C1 segment of cervical spinal cord (tissue), 14 donors: ENCODE measurements at regions not wholly inside any gene's neighbourhood (a gene's known extent, or its start where the extent isn't known, plus 50 kb on each side); places are given as distances from the start of the nearest gene placed in this dataset.
A peak's percentile ranks its signal among the peaks of the same experiment; 100 is the strongest.

Experiments
- DNase-seq, 14 donors: peaks; one replicate each; lab custom pipeline; 2025; lab: John Stamatoyannopoulos, UW

DNA sequence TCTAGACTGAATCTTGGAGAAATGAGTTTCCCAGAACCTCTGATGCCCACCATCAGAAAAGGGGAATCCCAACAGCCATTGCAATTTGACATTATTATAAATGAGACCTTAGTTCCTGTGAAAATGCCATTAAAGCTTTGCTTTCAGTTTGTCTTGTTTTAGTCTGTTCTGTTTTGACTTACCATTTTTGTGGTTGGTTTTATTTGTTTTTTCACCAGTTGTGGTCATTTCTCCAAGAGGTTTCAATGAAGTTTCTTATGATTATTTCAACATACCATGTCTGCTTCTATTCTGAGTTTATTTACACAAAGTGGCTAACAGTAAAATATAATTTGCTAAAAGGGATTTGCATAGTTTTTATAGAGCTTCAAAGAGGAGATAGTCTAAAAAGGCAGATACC lies 175.0 kb upstream of the MCTP2 start:
- no peak for DNase-seq

DNA sequence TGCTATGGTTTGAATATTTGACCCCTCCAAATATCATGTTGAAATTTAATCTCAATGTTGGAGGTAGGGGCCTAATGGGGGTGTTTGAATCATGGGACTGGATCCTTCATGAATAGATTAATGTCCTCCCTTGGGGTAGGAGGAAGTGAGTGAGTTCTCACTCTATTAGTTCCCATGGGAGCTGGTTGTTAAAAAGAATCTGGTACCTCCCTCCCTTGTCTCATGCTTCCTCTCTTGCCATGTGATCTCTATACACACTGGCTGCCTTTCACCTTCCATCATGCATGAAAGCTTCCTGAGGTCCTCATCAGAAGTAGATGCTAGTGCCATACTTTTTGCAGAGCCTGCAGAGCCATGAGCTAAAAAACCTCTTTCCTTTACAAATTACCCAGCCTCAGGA lies 177.7 kb upstream of the MCTP2 start:
- DNase-seq = no peak

DNA sequence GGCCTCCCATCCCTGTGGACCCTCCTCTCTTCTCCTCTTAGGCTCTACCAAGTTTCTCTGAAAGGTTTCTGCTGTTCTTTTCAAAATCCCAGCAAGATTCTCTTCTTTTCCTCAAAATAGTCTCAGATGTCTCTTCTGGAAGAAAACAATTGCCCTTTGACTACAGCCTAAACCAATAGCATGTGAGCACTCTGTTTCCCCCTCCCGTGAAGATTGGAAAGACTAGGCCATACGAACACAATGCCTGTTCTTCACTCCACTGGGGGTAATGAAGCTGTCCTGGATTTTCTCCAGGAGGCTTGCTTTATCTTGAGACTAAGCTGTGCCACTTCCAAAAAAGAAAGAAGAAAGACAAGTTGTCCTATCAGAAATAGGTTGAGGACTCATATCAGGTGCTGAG lies 178.7 kb upstream of the MCTP2 start:
- no peak for DNase-seq

DNA sequence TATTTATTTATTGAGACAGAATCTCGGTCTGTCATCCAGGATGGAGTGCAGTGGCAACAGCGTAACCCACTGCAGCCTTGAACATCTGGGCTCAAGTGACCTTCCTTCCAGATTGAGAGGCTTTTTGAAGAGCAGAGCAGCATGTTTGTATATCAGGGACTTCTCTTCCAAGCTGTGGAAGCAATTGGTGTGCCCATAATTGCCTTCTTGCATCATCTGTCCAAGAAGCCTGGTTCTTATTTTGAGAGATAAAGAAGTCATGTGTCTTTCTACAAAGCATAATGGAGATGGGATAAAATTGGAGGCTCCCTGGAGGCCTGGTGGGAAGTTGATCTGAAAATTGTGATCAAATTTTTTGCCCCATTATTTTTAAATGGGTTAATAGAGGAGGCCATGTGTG lies 183.8 kb upstream of the MCTP2 start:
- no peak for DNase-seq

DNA sequence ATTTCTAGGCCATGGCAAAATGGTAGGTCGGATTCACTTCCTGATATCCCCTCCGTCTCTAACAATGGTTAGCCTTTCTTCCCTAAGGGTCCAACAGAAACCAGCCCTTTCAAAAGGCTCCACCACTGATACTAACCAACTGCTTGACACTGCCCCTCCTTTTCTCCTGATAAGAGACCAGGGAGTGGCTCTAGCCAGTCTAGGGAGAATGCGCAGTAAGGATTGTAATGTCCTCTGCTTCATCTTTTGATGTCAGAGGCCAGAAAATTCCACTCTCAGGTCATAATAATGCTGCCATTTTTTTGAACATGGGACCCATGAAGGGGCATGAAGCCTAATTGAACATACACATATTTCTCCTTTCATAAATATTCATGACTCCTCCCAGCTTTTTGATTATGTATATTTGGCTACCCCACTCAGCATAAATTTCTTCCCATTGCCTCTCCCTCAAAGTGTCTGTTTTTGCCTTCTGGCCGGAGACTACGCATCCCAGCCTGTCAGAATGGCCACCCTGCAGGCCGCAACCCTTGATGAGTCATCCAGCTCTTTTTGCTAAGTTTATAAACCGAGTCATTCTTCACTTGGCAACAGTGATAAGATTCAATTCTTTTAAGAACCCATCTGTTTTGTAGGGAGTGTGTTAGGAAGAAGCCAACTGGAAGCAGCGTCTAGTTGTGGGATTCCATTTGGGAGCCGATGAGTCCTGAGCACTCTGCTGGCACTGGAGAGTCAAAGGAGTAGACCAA lies 189.0 kb upstream of the MCTP2 start:
- no peak for DNase-seq

DNA sequence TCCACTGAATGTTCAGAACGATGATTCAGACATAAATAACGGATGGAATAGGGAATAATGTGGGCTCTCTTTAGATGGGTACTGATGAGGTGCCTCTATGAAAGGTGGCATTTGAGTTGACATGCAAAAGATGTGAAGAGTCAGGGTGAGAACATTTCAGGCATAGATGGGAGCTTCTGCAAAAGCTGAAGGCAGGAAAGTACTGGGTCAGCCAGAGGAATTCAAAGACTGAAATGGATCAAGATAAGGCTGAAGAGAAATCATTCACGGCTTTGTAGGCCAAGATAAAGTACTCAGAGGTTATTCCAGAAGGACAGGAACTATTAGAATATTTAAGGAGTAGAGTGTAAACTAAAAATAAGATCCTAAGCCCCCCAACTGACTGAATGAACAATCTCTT lies 189.6 kb upstream of the MCTP2 start:
- DNase-seq = no peak

DNA sequence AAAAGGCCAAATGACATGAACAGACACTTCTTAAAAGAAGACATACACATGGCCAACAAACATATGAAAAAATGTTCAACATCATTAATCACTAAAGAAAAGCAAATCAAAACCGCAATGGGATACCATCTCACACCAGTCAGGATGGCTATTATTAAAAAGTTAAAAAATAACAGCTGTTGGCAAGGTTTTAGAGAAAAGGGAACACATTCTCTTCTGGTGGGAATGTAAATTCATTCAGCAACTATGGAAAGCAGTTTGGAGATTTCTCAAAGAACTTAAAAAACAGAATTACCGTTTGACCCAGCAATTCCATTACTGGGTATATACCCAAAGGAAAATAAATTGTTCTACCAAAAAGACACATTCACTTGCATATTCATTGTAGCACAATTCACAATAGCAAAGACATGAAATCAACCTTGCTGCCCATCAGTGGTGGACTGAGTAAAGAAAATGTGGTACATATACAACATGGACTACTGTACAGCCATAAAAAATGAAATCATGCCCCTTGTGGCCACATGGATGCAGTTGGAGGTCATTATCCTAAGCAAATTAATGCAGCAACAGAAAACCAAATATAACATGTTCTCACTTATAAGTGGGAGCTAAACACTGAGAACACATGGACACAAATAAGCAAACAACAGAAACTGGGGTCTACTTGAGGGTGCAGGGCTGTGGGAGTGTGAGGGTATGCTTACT lies 190.7 kb upstream of the MCTP2 start:
- DNase-seq = no peak

DNA sequence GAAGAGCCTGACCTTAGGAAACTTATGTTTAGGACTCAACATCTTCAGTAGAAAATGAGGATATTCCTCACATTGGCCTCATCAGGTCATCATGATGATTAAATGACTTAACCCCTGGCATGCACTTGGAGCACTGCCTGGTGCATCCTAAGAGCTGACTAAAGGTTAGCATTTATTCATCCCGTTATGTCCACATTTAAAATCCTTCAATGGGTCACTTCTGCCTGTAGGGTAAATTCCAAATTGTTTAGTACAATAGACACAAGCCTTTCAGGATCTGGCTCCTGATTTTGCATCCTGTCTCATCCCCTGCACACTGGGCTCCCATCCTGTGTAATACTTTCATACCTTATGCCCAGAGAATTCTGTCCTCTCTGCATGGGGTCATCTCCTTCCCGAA lies 195.2 kb upstream of the MCTP2 start:
- no peak for DNase-seq

DNA sequence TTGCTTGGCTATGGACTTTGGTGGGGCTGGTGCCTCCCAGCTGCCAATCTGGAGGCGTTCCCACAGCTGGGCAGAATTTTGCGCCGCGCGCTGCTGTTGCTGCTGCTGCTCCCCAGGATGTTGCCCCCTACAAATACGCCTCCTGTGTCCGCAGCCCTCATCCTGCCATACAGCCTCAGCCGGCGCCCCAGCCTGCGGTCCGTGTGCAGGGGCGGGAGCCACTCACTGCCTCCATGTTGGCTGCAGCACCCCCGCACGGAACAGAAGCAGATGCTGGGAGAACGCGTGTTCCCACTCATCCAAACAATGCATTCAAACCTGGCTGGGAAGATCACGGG lies 197.7 kb upstream of the MCTP2 start:
- DNase-seq = no peak

DNA sequence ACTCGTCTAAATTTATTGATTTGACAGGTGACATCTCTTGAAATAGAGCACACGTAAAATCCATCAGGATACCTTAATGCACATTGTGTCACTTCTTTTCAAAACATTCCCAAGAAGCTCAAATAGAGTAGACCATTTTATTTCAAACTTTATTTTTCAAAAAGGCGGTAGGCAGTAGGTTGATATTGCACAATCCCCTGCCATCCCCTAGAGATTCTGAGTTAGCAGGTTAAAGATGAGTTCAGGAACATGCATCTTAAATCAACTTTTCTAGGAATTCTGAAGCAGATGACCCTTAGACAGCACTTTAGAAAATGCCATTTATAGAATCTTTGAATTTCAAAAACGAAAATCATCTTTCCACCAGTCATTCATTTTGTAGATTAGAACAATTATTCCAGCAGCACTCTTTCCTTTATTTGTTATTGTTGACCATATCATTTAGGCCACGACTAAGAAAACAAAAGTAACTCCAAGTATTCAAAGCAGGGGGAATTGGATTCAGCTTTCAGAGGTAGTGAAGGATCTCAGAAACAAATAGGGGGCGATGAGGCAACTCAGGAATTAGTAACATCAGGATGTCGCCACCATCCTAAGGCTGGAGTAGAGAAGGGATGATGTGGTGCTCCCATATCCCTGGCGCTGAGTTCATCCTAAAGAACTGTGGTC lies 198.2 kb upstream of the MCTP2 start:
- no peak for DNase-seq

DNA sequence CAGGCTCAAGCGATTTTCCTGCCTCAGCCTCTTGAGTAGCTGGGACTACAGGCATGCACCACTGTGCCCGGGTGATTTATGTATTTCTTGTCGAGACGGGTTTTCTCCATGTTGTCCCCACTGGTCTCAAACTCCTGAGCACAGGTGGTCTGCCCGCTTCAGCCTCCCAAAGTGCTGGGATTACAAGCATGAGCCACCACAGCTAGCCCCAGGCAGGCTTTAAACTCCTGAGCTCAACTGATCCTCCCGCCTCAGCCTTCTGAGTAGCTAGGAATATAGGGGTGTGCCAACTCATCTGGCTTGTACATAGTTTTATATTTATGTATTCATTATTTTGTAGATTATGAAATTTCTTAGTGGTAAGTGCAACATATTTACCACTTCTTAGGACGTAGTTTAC lies 198.8 kb upstream of the MCTP2 start:
- DNase-seq = no peak

DNA sequence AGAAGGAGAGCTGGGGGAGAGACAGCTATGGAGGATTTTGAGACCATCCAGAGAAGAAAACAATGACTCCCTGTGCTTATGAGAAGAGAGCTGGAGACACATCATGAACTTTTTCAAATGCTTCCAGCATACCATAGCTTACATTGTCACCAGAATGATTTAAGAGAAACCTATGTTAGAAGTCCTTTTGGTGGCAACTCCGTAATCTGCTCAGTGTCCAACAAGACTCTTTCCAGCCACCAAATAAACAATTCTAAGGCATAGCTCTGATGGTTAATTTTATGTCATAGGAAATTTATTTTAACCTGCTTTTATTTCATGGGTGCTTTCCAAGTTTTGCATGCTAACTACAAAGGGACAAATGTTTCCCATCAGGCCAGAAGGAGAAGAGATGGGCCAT lies 200.3 kb upstream of the MCTP2 start:
- DNase-seq = no peak

DNA sequence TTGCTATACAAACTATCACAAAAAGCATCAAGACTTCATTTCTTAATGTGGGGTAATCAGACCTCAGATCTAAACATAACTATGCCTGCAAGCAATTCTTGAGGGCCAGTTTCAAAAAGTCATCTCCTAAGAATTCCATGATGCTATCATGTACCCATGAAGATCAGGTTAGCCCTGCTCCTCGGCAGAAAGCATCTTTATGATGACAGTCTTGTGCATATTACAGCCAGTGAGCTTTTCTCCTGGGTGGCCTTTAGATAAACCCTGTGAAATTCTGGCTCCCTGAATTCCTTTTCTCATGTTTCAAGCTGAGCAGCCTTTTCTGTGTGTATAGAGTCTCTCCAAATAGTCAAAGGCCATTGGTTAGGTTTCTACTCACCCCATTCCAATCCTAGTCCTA lies 201.9 kb upstream of the MCTP2 start:
- no peak for DNase-seq

DNA sequence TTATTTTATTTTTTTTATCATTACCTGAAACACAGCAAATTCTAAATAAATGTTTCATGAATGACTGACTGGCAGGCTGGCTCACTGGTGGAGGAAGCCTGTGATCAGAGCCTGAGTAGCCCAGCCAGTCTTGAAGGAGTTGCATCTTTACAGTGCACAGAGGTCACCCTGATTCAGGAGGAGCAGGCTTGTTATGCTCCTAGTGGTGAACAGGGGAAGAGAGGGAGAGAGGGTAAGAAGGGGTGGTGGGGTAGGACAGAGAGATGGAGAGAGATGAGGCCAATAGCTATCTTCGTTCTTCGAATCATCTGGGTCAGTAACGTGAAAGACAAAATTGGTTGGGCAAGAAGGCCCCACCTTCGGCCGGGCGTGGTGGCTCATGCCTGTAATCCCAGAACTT lies 202.6 kb upstream of the MCTP2 start:
- DNase-seq = no peak

DNA sequence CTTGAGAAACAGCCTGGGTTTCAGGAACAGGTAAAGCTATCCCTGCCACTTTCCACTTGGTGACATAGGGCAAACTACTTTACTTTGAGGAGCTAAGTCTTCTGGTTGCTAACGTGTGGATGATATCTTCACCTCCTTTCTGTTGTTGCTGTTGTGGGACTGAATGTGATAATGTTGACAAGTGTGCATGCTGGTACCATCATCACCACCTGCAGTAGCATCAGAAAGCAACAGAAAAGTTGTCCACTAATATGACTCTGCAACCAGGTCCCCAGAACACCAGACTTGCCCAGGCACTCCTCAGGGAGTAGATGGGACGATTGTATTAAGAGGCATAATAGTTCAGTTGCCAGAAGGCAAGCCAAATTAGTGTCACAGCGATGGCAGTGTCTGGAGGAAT lies 203.2 kb upstream of the MCTP2 start:
- no peak for DNase-seq

DNA sequence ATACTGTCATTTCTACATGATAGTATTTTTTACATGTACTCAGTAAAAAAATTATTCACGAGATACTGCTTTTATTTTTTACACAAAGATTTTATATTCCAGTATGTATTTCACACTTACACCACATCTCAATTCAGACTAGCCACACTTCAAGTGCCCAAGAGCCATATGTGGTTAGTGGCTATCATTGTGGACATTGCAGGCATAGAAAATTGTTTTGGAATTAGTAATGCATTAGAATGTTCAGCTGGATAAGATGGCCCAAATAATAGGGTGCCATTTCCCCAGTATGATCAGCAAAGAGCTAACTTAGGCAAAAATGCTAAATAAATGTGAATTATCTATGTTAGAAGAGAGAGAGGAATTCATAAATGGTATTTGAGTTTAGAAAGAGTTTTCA lies 203.8 kb upstream of the MCTP2 start:
- no peak for DNase-seq

DNA sequence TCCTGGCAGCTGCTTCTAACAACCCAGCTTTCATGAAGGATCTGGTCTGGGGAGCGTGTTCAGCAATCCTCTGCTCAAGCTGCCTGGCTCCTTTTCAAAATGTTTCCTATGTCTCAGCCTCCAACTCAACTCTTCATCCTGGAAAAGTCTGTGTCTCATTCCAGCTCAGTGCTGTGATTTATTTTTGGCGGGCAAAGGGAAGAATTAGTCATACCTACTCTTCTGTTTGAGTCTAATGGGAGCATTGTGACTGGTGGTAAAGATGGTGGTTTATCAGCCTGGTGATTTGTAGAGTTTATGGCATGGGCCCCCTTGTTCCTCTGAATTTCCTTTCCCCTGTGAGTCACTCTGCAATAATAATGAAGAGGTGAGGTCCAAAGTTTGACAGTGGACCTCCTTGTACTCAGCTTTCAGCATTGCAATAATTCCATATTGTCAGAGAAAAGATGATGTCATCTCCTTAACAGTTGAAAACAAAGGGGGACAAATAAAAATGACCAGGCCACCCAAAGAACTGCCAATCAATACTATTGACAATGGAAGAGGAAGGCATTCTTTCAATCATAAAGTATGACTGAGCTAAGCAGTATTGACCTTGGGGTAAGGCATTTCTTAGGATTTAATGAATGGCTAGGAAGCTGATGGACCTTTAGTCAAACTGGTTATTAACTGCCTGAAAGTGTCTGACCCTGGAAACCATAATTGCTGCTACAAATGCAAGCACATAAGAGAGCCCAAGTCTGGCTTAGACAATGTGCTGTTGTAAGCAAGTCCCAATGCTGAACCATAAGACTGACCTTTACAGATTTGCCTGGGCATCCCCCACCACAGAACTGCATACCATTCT lies 204.7 kb upstream of the MCTP2 start:
- DNase-seq = no peak

DNA sequence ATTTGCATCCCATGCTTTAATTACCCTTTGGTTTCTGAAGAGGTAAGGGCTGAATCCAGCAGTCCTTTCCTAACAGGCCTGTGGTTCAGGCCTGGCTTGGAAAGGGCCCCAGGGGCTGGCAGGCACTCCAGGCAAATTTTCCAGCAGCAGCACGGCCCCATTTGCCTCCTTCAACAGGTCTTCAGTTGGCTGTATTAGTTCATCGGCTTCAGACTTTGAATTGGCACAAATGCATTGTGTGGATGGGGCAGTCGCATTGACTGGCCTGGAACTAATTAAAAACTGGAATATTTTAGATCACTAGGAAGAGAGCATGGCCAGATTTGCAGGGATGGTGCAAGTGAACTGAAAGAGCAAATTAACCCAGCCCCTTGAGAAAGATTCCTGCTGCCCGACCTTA lies 207.8 kb upstream of the MCTP2 start:
- DNase-seq = peak in 4 of 14 donors; percentile 3 to 25 (median 12)

DNA sequence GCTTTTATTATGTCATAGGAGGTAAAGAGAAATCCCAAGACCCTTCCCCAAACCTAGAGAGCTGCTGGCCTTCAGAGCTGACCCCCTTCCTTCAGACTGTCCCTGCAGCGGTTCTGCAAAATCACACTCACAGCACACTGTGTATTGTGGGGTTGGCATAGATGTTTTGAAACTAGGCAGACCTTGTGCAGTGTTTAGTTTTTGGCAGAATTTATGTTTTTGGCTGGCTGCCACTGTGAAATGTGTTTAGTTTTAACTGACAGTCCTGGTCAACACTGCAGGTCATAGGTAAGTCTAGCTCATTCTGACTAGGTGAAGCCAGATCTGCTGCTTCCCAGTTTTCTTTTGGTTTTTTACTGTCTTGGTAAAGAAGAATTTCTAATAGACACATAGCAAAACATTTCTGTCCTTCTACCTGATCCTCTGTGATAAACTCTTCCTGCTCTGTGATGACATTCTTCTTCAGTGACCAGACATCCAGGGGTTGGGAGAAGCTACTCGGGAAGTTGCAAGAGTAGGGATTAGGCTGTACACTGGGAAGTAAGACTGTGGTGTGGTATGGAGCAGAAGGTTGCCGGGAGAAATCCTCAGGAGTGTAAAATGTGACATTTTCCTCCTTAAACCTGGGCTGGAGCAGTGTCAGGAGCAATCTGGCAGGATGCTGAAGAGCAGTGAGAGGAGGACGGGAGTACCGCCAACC lies 209.6 kb upstream of the MCTP2 start:
- DNase-seq = no peak

DNA sequence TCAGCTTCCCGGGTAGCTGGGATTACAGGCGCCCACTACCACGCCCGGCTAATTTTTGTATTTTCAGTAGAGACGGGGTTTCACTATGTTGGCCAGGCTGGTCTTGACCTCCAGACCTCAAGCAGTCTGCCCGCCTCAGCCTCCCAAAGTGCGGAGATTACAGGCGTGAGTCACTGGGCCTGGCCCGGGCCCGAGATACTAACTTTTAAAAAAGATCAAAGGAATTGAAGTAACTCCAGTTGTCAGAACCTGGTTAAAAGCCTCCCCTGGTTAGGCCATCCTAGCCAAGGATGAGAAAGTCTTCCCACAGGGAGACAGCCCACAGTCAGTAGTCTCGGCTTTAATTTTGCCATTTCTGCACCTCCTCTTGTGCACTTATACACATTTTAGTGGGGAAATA lies 212.3 kb upstream of the MCTP2 start:
- no peak for DNase-seq

DNA sequence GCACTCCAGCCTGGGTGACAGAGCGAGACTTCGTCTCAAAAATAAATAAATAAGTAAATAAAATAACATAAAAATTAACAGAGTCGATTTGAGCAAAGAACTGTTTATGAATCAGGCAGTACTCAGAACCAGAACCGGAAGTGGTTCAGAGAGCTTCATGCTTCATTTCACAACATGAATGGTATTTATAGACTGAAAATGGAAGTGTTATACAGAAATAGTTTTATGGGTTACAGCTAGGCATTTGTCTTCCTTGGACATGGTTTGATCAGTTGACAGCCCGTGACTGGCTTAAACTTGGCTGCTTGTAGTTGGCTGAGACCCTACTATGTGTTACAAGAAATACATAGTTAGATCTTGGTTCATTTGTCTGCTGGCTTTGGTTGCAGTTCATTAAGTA lies 216.0 kb upstream of the MCTP2 start:
- DNase-seq = no peak
